ENCODE measurements at regions not wholly inside any gene's neighbourhood (a gene's known extent, or its start where the extent isn't known, plus 50 kb on each side); places are given as distances from the start of the nearest gene placed in this dataset.

DNA sequence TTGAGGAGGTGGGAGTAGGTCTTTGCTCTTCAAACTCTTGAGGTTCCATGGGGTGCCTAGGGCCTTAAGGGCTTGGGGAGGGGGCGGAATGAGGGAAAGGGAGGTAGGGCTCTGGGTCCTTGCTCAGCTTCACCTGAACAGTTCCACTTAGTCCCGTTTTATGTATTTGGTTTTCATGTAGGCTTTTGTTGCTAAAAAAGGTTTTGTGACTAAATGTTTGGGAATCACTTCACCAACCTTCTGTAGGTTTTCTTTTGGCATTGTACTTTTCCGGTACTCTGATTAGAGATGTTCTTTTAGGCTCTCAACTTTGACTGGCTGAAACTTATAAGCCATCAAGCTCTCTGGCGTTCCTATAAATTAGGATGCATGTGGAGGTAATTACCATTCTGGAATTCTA is 108.1 kb downstream of the MYCN start:
- H3K4me3 ChIP-seq (ENCODE audit: low read length): no peak overlapping the region
- H3K27ac ChIP-seq (ENCODE audit: low read depth, low read length): no peak overlapping the region
- no peak overlapping the region for H3K9ac ChIP-seq (ENCODE audit: low read depth, low read length)
- H3K9me3 ChIP-seq (ENCODE audit: insufficient read depth, low read depth, low read length): no peaks in the 10 kb centered on the region
- H3K36me3 ChIP-seq (ENCODE audit: insufficient read depth, low read length): no peaks in the 10 kb centered on the region
- peaks cover 22% of the 10 kb centered on the region for H3K4me1 ChIP-seq (ENCODE audit: insufficient read depth, low read length)
- 95% methylated on average over 3 of the region's 4 CpGs for WGBS
- H3K27me3 ChIP-seq (ENCODE audit: insufficient read depth, low read length): no peaks in the 10 kb centered on the region

DNA sequence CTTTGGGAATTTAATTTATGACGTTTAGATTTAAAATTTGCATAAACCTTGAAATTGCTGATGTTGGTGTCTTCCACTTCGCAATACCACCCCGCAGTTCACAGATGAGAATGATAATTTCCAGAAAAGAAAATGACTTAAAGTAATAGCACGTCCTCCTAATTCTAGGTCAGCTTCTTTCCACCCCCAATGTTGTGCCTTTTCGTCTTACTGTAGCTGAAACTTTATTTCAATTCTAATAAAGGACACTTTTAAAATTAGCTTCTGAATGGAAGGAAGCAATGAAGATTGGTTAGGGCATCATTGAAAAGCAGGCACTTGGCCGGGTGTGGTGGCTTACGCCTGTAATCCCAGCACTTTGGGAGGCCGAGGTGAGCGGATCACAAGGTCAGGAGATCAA is 107.4 kb downstream of the MYCN start:
- 96% methylated on average over 9 of the region's 9 CpGs for WGBS
- Histone ChIP-seq H3K27me3 (ENCODE audit: insufficient read depth, low read length) (no peaks in the 10 kb centered on the region), H3K9ac (ENCODE audit: low read depth, low read length) (no peak overlapping the region)

DNA sequence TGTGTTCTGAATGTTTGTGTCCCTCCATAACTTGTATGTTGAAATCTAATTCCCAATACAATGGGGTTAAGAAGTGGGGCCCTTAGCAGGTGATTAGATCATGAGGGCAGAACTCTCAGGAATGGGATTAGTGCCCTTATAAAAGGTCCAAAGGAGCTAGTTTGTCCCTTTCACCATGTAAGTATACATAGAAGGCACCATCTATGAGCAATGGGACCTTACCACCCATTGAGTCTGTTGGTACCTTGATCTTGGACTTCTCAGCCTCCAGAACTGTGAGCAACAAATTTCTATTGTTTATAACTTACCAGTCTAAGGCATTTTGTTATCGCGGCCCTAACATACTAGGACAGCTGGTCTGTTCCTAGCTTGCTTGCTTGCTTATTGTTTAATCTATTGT is 106.3 kb downstream of the MYCN start:
- Histone ChIP-seq H3K4me1 (ENCODE audit: insufficient read depth, low read length) (peaks cover 22% of the 10 kb centered on the region), H3K27ac (ENCODE audit: low read depth, low read length) (no peak overlapping the region), H3K9ac (ENCODE audit: low read depth, low read length) (no peak overlapping the region), H3K9me3 (ENCODE audit: insufficient read depth, low read depth, low read length) (no peaks in the 10 kb centered on the region), H3K36me3 (ENCODE audit: insufficient read depth, low read length) (no peaks in the 10 kb centered on the region), H3K27me3 (ENCODE audit: insufficient read depth, low read length) (no peaks in the 10 kb centered on the region), H3K4me3 (ENCODE audit: low read length) (no peak overlapping the region)
- WGBS: 86% methylated on average over 2 of the region's 2 CpGs

More for the DNA sequence above, 107.4 kb downstream of the MYCN start:
- no peak overlapping the region for H3K4me3 ChIP-seq (ENCODE audit: low read length)
- no peaks in the 10 kb centered on the region for H3K36me3 ChIP-seq (ENCODE audit: insufficient read depth, low read length)
- no peak overlapping the region for H3K27ac ChIP-seq (ENCODE audit: low read depth, low read length)
- H3K4me1 ChIP-seq (ENCODE audit: insufficient read depth, low read length): peaks cover 22% of the 10 kb centered on the region
- no peaks in the 10 kb centered on the region for H3K9me3 ChIP-seq (ENCODE audit: insufficient read depth, low read depth, low read length)

DNA sequence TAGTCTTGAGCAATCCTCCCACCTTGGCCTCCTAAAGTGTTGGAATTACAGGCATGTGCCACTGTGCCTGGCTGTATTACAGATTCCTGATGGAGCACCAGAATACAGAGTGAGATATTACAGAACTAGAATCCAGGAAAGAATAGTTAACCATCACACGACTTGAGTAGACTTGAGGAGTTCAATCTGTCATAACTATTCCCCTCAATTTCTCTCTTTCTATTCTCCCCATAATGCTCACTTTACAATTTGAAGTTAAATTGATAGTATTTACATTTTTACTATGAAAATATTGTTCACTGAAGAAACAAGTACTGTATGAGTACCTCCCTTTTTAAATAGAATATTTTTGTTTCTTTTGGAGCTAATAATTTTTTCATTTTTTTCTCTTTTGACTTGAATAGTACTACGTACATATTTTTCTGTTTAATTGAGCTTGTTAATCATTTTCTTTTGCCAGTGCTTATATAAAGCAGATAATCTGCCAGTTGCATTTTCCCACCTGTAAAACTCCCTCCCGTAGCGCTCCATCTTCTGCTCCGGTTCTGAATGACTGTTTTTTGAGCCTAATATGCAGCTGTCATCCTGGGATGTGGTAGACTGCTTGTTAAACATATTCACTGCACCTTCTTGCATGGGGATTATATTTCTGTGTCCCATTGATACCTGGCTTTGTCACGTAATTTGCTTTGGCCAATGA is 105.5 kb downstream of the MYCN start:
- WGBS: 85% methylated on average over 5 of the region's 6 CpGs
- H3K4me3 ChIP-seq (ENCODE audit: low read length): no peak overlapping the region
- peaks cover 15% of the 10 kb centered on the region for H3K4me1 ChIP-seq (ENCODE audit: insufficient read depth, low read length)
- no peak overlapping the region for H3K9ac ChIP-seq (ENCODE audit: low read depth, low read length)
- H3K9me3 ChIP-seq (ENCODE audit: insufficient read depth, low read depth, low read length): no peaks in the 10 kb centered on the region
- H3K27me3 ChIP-seq (ENCODE audit: insufficient read depth, low read length): no peaks in the 10 kb centered on the region
- H3K27ac ChIP-seq (ENCODE audit: low read depth, low read length): no peak overlapping the region
- no peaks in the 10 kb centered on the region for H3K36me3 ChIP-seq (ENCODE audit: insufficient read depth, low read length)

DNA sequence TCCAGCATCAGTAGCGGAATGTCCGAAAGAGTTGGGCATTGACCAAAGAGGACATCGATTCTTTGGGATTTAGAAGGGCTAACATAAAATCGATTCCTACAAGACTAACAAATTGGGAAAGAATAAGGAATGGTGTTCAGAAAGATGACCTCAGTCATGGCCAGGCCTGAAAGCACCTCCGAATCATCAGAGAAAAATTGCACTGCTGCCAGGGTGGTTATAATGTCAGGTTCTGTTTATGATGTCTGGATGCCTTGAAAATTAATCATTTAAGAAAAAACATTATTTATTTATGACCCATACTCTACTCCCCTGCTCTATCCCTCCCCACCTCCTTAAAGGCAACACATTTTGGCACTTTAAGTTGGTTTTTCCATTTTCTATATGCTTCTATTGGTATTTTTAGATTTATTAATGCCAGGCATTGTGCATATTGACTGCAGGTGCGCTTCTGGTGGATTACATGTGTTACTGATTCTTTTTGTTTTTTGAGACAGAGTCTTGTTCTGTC is 104.7 kb downstream of the MYCN start:
- no peak overlapping the region for H3K9ac ChIP-seq (ENCODE audit: low read depth, low read length)
- no peaks in the 10 kb centered on the region for H3K27me3 ChIP-seq (ENCODE audit: insufficient read depth, low read length)
- no peaks in the 10 kb centered on the region for H3K36me3 ChIP-seq (ENCODE audit: insufficient read depth, low read length)
- no peak overlapping the region for H3K27ac ChIP-seq (ENCODE audit: low read depth, low read length)
- H3K4me1 ChIP-seq (ENCODE audit: insufficient read depth, low read length): peaks cover 9% of the 10 kb centered on the region; the same call in 1 of the 2 replicates
- WGBS: 96% methylated on average over 6 of the region's 6 CpGs
- no peaks in the 10 kb centered on the region for H3K9me3 ChIP-seq (ENCODE audit: insufficient read depth, low read depth, low read length)
- no peak overlapping the region for H3K4me3 ChIP-seq (ENCODE audit: low read length)

DNA sequence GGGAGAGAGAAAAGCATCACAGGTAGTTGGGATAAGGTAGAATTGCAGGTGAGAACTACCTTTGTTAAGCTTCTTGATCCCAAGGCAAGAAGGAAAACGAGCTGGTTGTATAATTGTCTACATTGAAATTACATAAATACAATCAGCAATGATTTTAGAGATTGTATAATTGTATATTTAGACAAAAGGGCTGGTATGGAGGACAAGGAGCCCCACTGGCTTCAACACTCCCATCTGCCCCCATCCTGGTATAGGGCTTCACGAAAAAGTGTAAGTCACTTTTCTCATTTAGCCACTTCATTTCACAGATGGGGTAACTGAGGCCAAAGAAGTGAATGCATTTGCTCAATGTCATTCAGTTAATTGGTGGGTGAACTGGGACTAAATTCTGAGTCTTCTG is 103.3 kb downstream of the MYCN start:
- Histone ChIP-seq H3K4me1 (ENCODE audit: insufficient read depth, low read length) (peaks cover 8% of the 10 kb centered on the region; the same call in 1 of the 2 replicates), H3K4me3 (ENCODE audit: low read length) (no peak overlapping the region), H3K27me3 (ENCODE audit: insufficient read depth, low read length) (no peaks in the 10 kb centered on the region), H3K27ac (ENCODE audit: low read depth, low read length) (no peak overlapping the region), H3K36me3 (ENCODE audit: insufficient read depth, low read length) (no peaks in the 10 kb centered on the region), H3K9ac (ENCODE audit: low read depth, low read length) (no peak overlapping the region), H3K9me3 (ENCODE audit: insufficient read depth, low read depth, low read length) (no peaks in the 10 kb centered on the region)
- 100% methylated on average over 1 of the region's 2 CpGs for WGBS

DNA sequence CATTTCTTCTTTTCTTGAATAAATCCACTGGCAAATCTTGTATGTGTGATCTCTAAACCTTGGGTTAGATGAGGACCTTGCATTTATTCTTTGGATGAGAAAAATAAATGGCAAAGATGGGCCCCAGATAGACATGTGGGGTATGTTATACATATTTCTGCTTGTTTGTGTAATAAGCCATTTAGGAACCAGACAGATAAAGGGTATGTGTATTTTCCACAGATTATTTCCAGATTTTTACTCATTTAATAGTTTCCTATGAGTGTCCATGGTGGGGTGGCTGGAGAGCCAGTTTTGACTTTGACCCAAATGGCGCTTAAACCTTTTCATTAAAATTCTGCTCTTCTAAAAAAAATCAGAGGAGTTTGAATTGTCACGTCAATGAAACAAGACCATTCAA is 102.8 kb downstream of the MYCN start:
- WGBS: 96% methylated on average over 2 of the region's 2 CpGs

DNA sequence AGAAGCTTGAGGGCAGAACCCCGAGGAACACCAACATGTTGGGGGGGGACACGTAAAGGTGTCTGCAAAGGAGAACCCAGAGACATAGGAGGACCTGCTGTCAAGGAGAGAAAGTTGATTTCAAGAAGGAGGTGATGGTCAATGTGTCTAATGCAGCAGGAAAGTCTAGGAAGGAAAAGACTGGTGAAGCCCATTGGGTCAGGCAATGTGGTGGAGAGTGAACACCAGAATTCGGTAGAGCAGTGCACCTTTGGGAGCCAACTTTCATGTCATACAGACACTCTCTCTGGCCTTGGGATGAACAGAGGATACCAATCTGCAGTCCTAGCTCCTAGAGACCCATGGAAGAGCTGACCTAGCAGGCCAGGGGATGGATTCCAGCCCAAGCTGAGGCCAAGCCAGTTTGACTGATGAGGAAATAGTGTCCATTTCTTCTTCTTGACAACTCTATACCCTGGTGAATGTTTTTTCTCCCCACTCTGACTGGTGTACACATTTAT is 101.9 kb downstream of the MYCN start:
- Histone ChIP-seq H3K27ac (ENCODE audit: low read depth, low read length) (no peak overlapping the region), H3K36me3 (ENCODE audit: insufficient read depth, low read length) (no peaks in the 10 kb centered on the region), H3K9ac (ENCODE audit: low read depth, low read length) (no peak overlapping the region), H3K4me3 (ENCODE audit: low read length) (no peak overlapping the region), H3K4me1 (ENCODE audit: insufficient read depth, low read length) (peaks cover 15% of the 10 kb centered on the region; the same call in 1 of the 2 replicates), H3K9me3 (ENCODE audit: insufficient read depth, low read depth, low read length) (no peaks in the 10 kb centered on the region), H3K27me3 (ENCODE audit: insufficient read depth, low read length) (no peaks in the 10 kb centered on the region)
- 89% methylated on average over 3 of the region's 3 CpGs for WGBS

More for the DNA sequence above, 102.8 kb downstream of the MYCN start:
- Histone ChIP-seq H3K9me3 (ENCODE audit: insufficient read depth, low read depth, low read length) (no peaks in the 10 kb centered on the region), H3K27ac (ENCODE audit: low read depth, low read length) (no peak overlapping the region), H3K36me3 (ENCODE audit: insufficient read depth, low read length) (no peaks in the 10 kb centered on the region), H3K4me1 (ENCODE audit: insufficient read depth, low read length) (peaks cover 10% of the 10 kb centered on the region; the same call in 1 of the 2 replicates), H3K4me3 (ENCODE audit: low read length) (no peak overlapping the region), H3K27me3 (ENCODE audit: insufficient read depth, low read length) (no peaks in the 10 kb centered on the region), H3K9ac (ENCODE audit: low read depth, low read length) (no peak overlapping the region)

DNA sequence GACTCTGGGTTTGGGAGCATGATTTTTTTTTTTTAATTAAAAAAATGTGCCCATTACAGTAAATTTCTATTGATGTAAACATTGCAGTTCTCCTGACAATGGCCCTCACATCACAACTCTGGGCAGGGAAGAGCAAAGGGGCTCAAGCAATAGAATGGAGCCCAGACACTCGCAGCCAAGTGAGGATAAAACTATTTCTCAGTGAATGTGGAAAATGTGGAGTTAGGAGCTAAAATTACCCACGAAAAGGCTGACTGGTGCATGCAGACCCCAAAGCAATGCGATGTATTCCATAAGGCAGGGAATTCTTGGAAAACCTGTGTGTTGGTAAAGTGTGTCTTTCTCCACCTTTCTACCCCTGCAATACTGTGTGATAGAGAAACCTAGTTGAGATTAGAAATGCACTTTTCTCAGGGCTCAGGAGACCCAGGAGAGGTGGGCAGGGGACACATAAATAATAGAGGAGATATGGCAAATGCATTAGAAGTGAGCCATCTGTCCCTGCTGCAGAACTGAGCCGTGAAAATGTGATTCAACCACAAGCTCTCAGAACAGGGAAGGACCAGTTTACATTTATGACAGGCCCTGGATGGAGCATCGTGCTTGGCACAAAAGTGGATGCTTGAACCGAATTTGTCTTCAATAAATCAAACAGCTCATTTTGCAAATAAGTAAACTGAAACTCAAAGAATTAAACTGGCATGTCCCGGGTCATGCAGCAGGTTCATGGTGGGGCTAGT is 100.1 kb downstream of the MYCN start:
- Histone ChIP-seq H3K27ac (ENCODE audit: low read depth, low read length) (no peak overlapping the region), H3K9me3 (ENCODE audit: insufficient read depth, low read depth, low read length) (no peaks in the 10 kb centered on the region), H3K4me1 (ENCODE audit: insufficient read depth, low read length) (peaks cover 22% of the 10 kb centered on the region), H3K36me3 (ENCODE audit: insufficient read depth, low read length) (no peaks in the 10 kb centered on the region), H3K27me3 (ENCODE audit: insufficient read depth, low read length) (no peaks in the 10 kb centered on the region), H3K9ac (ENCODE audit: low read depth, low read length) (no peak overlapping the region), H3K4me3 (ENCODE audit: low read length) (no peak overlapping the region)
- 91% methylated on average over 7 of the region's 7 CpGs for WGBS

DNA sequence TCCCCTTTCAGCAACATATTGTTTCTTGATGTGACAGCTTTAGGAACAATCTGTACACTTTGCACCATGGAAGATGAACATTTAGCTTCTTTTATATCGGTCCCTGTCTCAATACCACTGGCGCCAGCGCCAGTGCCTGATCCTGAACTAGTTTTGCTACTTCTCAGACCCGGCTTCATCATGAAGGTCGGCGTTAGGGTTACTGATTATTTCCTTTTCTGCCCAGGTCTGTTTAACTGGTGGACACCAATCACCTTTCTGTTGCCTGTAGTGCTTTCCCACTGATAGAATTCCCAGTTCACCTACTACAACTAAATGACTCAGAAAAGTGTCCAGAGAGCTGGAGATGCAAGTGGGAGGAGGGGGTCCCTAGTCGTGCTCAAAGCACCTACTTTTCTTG is 99.5 kb downstream of the MYCN start:
- Histone ChIP-seq H3K4me1 (ENCODE audit: insufficient read depth, low read length) (peaks cover 22% of the 10 kb centered on the region), H3K9me3 (ENCODE audit: insufficient read depth, low read depth, low read length) (no peaks in the 10 kb centered on the region), H3K9ac (ENCODE audit: low read depth, low read length) (no peak overlapping the region), H3K27ac (ENCODE audit: low read depth, low read length) (no peak overlapping the region), H3K36me3 (ENCODE audit: insufficient read depth, low read length) (no peaks in the 10 kb centered on the region), H3K27me3 (ENCODE audit: insufficient read depth, low read length) (no peaks in the 10 kb centered on the region), H3K4me3 (ENCODE audit: low read length) (no peak overlapping the region)
- 91% methylated on average over 7 of the region's 7 CpGs for WGBS

DNA sequence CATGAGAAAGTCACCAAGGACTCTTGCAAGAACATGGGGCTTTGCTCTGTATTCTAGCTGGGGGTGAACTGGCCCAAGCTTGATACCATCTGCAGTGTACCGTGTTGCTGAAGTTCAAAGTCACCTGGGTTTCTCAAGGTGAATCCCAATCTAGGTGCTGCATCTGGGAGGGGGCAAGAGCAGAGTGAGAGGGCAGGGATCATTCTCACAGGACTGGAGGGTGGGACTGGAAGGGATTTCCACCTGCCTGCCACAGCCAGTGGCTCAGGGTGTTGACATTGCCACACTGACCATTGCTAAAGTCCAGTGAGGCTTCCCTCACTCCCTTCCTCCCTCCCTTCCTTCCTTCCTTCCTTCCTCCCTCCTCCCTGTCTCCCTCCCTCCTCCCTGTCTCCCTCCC is 98.7 kb downstream of the MYCN start:
- Histone ChIP-seq H3K9me3 (ENCODE audit: insufficient read depth, low read depth, low read length) (no peaks in the 10 kb centered on the region), H3K4me1 (ENCODE audit: insufficient read depth, low read length) (peaks cover 22% of the 10 kb centered on the region), H3K36me3 (ENCODE audit: insufficient read depth, low read length) (no peaks in the 10 kb centered on the region), H3K9ac (ENCODE audit: low read depth, low read length) (no peak overlapping the region), H3K27ac (ENCODE audit: low read depth, low read length) (no peak overlapping the region), H3K27me3 (ENCODE audit: insufficient read depth, low read length) (no peaks in the 10 kb centered on the region), H3K4me3 (ENCODE audit: low read length) (no peak overlapping the region)
- 83% methylated on average over 1 of the region's 1 CpG for WGBS
